ENCODE measurements at regions not wholly inside any gene's neighbourhood (a gene's known extent, or its start where the extent isn't known, plus 50 kb on each side); places are given as distances from the start of the nearest gene placed in this dataset.

DNA sequence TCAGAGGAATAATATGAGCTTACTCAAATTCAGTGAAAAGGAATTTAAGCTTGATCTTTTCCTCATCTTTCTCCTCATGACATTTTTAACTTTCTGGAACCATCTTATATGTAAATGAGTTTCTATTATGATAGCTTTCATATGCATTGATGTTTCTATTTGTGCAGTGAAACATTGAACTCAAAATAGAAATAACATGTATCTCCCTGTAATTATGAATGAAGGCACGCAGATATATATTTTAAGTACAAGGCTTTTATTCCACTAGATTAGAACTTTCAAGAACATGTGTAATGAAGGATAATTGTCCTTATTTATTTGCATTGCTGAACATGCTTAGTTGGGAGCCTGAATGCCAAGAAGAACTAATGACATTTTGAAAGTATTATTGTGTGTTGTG is 1391.7 kb upstream of the MIR17HG start:
- Histone ChIP-seq H3K4ac (ENCODE audit: low read depth, low read length) (no peak overlapping the region), H2BK5ac (ENCODE audit: low read depth, low read length, poor library complexity, severe bottlenecking) (no peak overlapping the region), H3K4me3 (ENCODE audit: insufficient read depth, low read depth, low read length) (no peak overlapping the region), H3K18ac (ENCODE audit: low read depth, low read length) (no peak overlapping the region), H2AFZ (replicated peaks; ENCODE audit: low read length, poor library complexity) (no peak overlapping the region), H3K14ac (replicated peaks; ENCODE audit: low read depth, low read length) (no peak overlapping the region), H4K91ac (ENCODE audit: insufficient read depth, low read depth, low read length) (no peak overlapping the region), H3K4me1 (ENCODE audit: control insufficient read depth, insufficient read depth, low read length) (no peaks in the 10 kb centered on the region), H4K20me1 (ENCODE audit: insufficient read depth, low read length) (no peaks in the 10 kb centered on the region), H2AK5ac (ENCODE audit: low read depth, low read length) (no peak overlapping the region), H3K9me1 (ENCODE audit: insufficient read depth, low read length) (no peaks in the 10 kb centered on the region), H3K56ac (ENCODE audit: extremely low read depth, insufficient read depth, low read length) (no peak overlapping the region), H3K23ac (ENCODE audit: low read depth, low read length) (no peak overlapping the region), H4K8ac (ENCODE audit: low read depth in 2 of 2, low read length in 2 of 2) (no peak overlapping the region), H2AK9ac (replicated peaks; ENCODE audit: low read depth, low read length, poor library complexity) (no peak overlapping the region), H3K27ac (ENCODE audit: insufficient read depth, low read length) (no peak overlapping the region), H2BK15ac (ENCODE audit: low read depth, low read length) (no peak overlapping the region), H2BK120ac (ENCODE audit: low read depth, low read length) (no peak overlapping the region), H2BK20ac (ENCODE audit: low read depth, low read length) (no peak overlapping the region), H3K36me3 (ENCODE audit: control insufficient read depth, insufficient read depth, low read length) (no peaks in the 10 kb centered on the region), H3K9ac (ENCODE audit: low read depth, low read length) (no peak overlapping the region), H3K79me1 (ENCODE audit: low read depth in 1 of 2, low read length in 2 of 2) (no peaks in the 10 kb centered on the region), H3K9me3 (ENCODE audit: control insufficient read depth, insufficient read depth, low read length) (no peaks in the 10 kb centered on the region), H3K4me2 (ENCODE audit: low read depth, low read length) (no peak overlapping the region), H4K5ac (ENCODE audit: low read depth, low read length) (no peak overlapping the region), H3K27me3 (ENCODE audit: control insufficient read depth, insufficient read depth, low read length) (no peaks in the 10 kb centered on the region)
- ChIA-PET POLR2A (ENCODE audit: unreplicated experiment) (no interaction called here), CTCF (no interaction called here)
- WGBS, 2 experiments (ENCODE audit: extremely low coverage in 2 of 2, insufficient read length in 1 of 2), result no CpG with 5 or more reads among the region's 1 CpG
- ATAC-seq (ENCODE audit: low read depth) (no peak), DNase-seq (no peak)
- in situ Hi-C loops (cut with MboI; ENCODE audit: low sequenced_read_pairs), result no loop called here
- BruUV-seq (replicated peaks), result no TSS peak
- TF ChIP-seq, protein P1, sequence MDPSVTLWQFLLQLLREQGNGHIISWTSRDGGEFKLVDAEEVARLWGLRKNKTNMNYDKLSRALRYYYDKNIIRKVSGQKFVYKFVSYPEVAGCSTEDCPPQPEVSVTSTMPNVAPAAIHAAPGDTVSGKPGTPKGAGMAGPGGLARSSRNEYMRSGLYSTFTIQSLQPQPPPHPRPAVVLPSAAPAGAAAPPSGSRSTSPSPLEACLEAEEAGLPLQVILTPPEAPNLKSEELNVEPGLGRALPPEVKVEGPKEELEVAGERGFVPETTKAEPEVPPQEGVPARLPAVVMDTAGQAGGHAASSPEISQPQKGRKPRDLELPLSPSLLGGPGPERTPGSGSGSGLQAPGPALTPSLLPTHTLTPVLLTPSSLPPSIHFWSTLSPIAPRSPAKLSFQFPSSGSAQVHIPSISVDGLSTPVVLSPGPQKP (IDR thresholded peaks at IDR 0.05; ENCODE audit: borderline replicate concordance, low read depth, low read length), result no peak
- TF ChIP-seq BHLHE40 (IDR thresholded peaks at IDR 0.05; ENCODE audit: low read depth, low read length), result no peak
- TF ChIP-seq MAFK (IDR thresholded peaks at IDR 0.05; ENCODE audit: low read depth, low read length), result no peak
- TF ChIP-seq MXI1 (IDR thresholded peaks at IDR 0.05; ENCODE audit: borderline replicate concordance, low read depth, low read length), result no peak
- TF ChIP-seq NFE2L2 (IDR thresholded peaks at IDR 0.05; ENCODE audit: low read depth, low read length), result no peak
- no peak for TF ChIP-seq MAZ (IDR thresholded peaks at IDR 0.05; ENCODE audit: borderline replicate concordance, low read depth, low read length)
- dilution Hi-C loops (cut with HindIII; ENCODE audit: low sequenced_read_pairs, unreplicated experiment), result no loop called here
- intact Hi-C loops (cut with micrococcal nuclease), result no loop called here

Data from IMR-90 (cell line).